ENCODE measurements at regions not wholly inside any gene's neighbourhood (a gene's known extent, or its start where the extent isn't known, plus 50 kb on each side); places are given as distances from the start of the nearest gene placed in this dataset.

DNA sequence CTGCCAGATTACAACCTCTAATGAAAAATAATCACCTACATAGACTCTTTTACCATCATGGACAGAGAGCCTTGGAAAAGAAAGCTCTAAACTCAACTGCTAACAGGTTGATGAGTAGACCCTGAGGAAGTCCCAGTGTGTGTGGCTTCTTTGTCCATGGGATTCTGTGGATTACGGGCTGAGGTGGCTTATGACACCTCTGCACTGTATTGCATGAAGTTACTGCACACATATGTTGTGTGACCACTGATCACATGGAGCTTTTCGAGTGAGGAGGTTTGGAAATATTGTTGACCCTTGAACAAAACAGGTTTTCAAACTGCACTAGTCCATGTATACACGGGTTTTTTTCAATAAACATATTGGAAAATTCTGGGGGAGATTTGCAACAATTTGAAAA, 124.4 kb downstream of the RIN2 start:
- TF ChIP-seq RXRA (CRISPR knock-in tag; IDR thresholded peaks at IDR 0.05) (no peak), EED (CRISPR knock-in tag; IDR thresholded peaks at IDR 0.05) (no peak), RBM39 (IDR thresholded peaks at IDR 0.05; ENCODE audit: low read depth, low read length, poor library complexity, severe bottlenecking) (no peak), MLLT10 (CRISPR knock-in tag; IDR thresholded peaks at IDR 0.05) (no peak), ZNF460 (CRISPR knock-in tag; IDR thresholded peaks at IDR 0.05; ENCODE audit: borderline replicate concordance) (no peak)

Data from HepG2 (cell line).